Right forelimb (tissue), 1 donor: ENCODE measurements at regions not wholly inside any gene's neighbourhood (a gene's known extent, or its start where the extent isn't known, plus 50 kb on each side); places are given as distances from the start of the nearest gene placed in this dataset.
"Not testable (repeated sequence)": the region's sequence is repeated elsewhere in the genome, so short reads cannot be mapped to it uniquely, and the experiment has no call there.

Source experiments
- DNase-seq: peaks from one replicate; pipeline ENCODE4 v3.0.0-alpha.2; 2018

- DNase-seq: no peak
Measured at GRCh38 chr2:43146083-43146482, 80.3 kb downstream of the ZFP36L2 start.

DNA sequence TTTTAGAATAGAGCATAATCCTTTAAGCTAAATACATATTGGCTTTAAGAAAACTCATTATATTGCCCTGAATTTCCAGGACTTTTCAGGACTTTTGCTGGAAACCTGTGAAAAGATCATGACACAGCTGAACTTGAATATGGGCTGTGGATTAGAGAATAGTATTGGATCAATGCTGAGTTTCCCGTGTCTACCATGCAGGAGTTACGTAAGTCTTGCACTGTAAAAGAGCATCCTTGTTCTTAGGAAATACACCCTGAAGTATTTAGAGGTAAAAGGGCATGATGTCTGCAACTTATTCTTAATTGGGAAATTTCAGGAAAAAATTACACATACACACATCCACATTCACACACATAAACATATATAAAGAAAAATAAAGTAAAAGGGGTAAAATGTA is 82.1 kb downstream of the ZFP36L2 start:
- no peak for DNase-seq

- no peak for DNase-seq
Measured at GRCh38 chr2:43143756-43144155, 82.7 kb downstream of the ZFP36L2 start.

- no peak for DNase-seq
Measured at GRCh38 chr2:43142921-43143438, 83.4 kb downstream of the ZFP36L2 start.

DNA sequence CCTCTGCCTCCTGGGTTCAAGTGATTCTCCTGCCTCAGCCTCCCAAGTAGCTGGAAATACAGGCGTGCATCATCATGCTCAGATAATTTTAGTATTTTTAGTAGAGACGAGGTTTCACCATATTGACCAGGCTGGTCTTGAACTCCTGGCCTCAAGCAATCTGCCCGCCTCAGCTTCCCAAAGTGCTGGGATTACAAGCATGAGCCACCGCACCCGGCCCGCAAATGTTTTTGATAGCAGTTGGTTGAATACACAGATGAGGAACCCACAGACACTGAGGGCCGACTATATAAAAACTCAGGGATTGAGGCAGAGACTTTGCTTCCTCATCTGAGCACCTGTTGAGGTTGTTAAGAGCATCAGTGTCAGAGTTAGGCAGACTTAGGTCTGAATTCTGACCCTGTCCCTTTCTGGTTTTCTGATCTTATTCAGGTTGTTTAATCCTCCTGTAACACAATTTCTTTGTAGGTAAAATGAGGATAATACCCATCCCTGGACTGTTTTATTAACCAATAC is 84.7 kb downstream of the ZFP36L2 start:
- DNase-seq: not testable (repeated sequence)

- no peak for DNase-seq
Measured at GRCh38 chr2:43139996-43140621, 86.3 kb downstream of the ZFP36L2 start.

GRCh38 chr2:43139501-43139900 is 86.9 kb downstream of the ZFP36L2 start:
- DNase-seq: no peak

- no peak for DNase-seq
Measured at GRCh38 chr2:43138441-43138840, 88.0 kb downstream of the ZFP36L2 start.

DNA sequence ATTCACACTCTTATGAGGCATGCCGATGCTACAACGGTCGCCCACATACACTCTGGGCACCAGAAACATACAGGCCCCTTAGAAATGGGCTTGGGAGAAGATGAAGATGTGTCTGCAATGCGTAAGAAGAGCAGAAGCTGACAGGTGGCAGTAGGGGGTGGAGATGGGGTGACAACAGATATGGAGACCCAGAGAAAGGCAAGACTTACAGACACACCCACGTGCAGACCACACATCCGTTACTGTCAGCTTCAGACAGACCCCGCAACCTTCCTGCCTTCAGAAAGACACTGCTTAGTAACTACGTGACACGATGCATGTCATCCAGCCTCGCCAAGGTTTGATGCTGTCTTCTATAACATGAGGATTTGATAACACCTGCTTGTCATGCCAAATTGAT is 89.5 kb downstream of the ZFP36L2 start:
- no peak for DNase-seq

DNA sequence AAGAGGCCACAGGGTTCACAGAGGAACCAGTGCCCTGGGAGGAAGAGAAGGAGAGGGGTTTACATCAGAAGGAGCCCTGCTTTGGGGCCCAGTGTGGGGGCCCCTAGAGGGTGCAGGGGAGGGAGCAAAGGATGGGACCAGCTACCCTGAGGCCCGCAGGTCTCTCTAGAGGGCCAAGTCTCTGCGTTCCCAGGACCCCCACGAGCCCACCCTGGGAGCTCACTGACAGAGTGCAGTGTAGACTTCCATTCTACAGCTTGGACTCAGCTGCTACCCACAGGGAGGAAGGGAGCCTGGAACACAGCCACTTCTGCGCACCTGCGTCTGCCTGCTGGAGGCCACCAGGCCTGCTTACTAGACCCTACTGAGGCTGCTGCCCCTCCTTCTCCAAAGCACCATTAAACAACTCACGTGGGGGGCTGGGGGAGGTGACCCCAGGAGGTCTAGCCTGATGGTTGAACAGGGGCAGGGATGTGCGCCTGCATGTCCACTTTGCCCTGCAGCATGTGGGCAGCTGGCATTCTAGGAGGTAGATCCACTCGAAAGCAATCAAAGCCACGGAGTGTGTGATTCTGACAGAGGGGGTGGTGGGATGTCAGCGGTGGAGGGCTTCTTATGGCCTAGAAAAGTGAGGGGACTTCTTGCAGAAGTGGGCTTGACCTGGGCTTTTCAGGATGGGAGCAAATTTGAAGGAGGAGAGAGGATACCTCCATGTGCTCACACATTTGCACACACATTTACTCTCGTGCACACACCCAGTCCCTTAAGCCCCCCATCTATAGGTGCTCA is 90.2 kb downstream of the ZFP36L2 start:
- DNase-seq: peak; percentile 36

DNA sequence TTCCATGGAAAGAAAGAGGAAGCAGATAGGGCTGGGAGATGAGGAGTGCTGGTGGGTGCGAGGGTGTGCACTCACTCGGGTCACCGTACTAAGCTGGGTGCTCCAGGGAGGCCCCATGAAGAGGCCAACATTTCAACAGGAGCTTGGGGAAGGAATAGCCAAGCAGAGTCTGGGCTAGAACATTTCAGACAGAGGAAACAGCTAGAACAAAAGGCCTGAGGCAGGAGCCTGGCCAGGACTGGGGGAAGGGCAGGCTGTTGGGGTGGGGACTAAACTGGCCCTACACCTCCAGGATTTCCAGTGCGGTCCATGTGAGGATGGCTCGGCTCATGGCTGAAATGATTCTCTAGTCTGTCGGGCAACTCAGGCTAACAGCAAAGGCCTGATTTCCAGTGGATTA is 90.8 kb downstream of the ZFP36L2 start:
- DNase-seq: no peak

GRCh38 chr2:43134571-43134889 is 91.9 kb downstream of the ZFP36L2 start:
- no peak for DNase-seq

- no peak for DNase-seq
Measured at GRCh38 chr2:43133708-43134570, 92.5 kb downstream of the ZFP36L2 start.

- peak; percentile 46 for DNase-seq
Measured at GRCh38 chr2:43133336-43133707, 93.1 kb downstream of the ZFP36L2 start.

GRCh38 chr2:43132683-43133301 is 93.6 kb downstream of the ZFP36L2 start:
- no peak for DNase-seq

DNA sequence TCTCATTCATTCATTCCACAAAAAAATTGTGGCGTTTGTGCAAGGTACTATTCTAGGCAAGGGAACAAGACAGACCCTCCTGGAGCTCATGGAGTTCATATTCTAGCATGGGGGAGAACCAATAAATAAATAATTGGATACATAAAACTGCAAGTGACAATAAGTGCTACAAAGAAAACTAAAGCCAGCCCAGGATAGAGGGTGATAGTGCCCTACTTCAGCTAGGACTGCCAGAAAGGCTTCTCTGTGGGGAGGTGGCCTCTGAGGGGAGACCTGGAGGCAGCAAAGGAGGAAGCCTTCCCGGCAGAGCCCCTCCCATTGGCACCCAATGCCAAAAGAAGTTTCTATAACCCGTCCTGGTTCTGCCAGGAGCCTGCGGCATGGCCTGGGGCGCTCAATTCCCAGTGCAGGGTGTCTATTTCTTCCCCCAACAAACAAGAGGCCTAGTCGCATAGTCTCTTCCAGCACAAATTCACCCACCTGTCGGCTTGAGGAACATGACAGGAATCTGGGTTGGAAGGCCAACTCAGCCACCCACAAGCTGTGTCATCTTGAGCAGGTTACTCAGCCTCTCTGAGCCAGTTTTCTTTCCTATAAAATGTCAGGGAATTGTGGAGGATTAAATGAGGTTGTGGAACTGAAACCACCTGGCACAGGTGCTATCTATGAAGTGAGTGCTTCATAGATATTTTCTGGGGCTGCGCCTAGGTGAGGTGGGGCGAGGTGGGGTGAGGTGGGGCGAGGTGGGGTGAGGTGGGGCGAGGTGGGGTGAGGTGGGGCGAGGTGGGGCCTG is 94.3 kb downstream of the ZFP36L2 start:
- no peak for DNase-seq

- no peak for DNase-seq
Measured at GRCh38 chr2:43131051-43131889, 95.1 kb downstream of the ZFP36L2 start.

DNA sequence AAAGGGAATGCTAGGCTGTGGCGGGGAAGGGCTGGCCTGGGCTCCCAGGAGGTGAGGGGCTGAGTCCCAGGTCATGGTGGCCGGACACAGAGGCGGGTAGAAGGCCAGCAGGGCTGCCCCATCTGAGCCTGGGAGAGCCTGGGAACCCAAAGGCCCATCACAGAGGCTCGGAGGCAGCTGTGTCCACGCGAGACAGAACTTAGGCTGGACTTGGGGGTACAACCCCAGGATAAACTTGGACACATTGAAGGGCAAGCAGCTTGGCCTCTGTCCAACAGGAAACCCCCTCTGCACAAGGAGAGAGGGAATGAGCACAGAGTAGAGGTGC is 95.9 kb downstream of the ZFP36L2 start:
- DNase-seq: no peak

GRCh38 chr2:43129676-43130547 is 96.5 kb downstream of the ZFP36L2 start:
- DNase-seq: no peak

GRCh38 chr2:43128559-43128955 is 97.8 kb downstream of the ZFP36L2 start:
- no peak for DNase-seq
